GM12873 (cell line): ENCODE measurements at regions not wholly inside any gene's neighbourhood (a gene's known extent, or its start where the extent isn't known, plus 50 kb on each side); places are given as distances from the start of the nearest gene placed in this dataset.
A peak's percentile ranks its signal among the peaks of the same experiment; 100 is the strongest.

Experiments used
- CTCF ChIP-seq: IDR thresholded peaks from 2 replicates; pipeline ENCODE4 v1.5.1; 2012; ENCODE audit warnings: low read depth, mild to moderate bottlenecking, moderate library complexity, low read length, control low read depth; ENCODE audit not compliant: insufficient read depth; ENCODE audit errors: missing control alignments

- peak; percentile 56 for TF ChIP-seq CTCF
Observed at GRCh38 chr17:77011173-77012011, 129.4 kb upstream of the SEC14L1 start.

- TF ChIP-seq CTCF: no peak
Observed at GRCh38 chr17:77018504-77018903, 122.3 kb upstream of the SEC14L1 start.

GRCh38 chr17:77019893-77020379 is 120.8 kb upstream of the SEC14L1 start:
- TF ChIP-seq CTCF: no peak

- no peak for TF ChIP-seq CTCF
Observed at GRCh38 chr17:77020973-77021372, 119.8 kb upstream of the SEC14L1 start.

- no peak for TF ChIP-seq CTCF
Observed at GRCh38 chr17:77022766-77023165, 118.0 kb upstream of the SEC14L1 start.

GRCh38 chr17:77025781-77026180 is 115.0 kb upstream of the SEC14L1 start:
- TF ChIP-seq CTCF: no peak

GRCh38 chr17:77027271-77027889 is 113.4 kb upstream of the SEC14L1 start:
- no peak for TF ChIP-seq CTCF
